CD4-positive, alpha-beta T cell treated with Interleukin-12 subunit alpha and Interleukin-12 subunit beta, for 1 hour (primary cell): ENCODE measurements at regions not wholly inside any gene's neighbourhood (a gene's known extent, or its start where the extent isn't known, plus 50 kb on each side); places are given as distances from the start of the nearest gene placed in this dataset.

Experiments
- DNase-seq: peaks from one replicate; pipeline ENCODE4 v3.0.0-alpha.2; 2020

- no peak for DNase-seq
Measured at GRCh38 chr4:187157380-187157958, 433.8 kb upstream of the FAT1 start.

DNA sequence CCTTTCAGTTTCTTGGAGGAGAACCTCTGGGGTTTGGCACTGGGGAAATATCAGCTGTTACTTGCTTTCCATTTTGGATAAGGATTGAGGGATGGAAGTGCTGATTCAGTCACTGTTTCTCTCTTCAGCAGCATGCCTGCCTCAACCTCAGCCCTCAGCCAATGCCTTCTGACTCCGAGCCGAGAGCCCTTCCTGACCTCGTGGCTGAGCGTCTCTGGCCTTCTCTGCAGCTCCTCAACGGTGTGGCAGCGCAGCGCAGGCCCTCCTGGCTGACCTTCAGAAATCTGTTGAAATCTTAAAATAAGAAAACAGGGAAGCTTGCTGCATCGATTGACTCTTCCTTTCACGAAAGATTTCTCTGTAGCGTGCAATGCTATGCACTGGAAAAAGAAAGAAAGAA lies 434.3 kb upstream of the FAT1 start:
- DNase-seq, result no peak

- DNase-seq, result no peak
Measured at GRCh38 chr4:187160486-187160885, 436.8 kb upstream of the FAT1 start.

- no peak for DNase-seq
Measured at GRCh38 chr4:187166886-187167512, 443.3 kb upstream of the FAT1 start.

DNA sequence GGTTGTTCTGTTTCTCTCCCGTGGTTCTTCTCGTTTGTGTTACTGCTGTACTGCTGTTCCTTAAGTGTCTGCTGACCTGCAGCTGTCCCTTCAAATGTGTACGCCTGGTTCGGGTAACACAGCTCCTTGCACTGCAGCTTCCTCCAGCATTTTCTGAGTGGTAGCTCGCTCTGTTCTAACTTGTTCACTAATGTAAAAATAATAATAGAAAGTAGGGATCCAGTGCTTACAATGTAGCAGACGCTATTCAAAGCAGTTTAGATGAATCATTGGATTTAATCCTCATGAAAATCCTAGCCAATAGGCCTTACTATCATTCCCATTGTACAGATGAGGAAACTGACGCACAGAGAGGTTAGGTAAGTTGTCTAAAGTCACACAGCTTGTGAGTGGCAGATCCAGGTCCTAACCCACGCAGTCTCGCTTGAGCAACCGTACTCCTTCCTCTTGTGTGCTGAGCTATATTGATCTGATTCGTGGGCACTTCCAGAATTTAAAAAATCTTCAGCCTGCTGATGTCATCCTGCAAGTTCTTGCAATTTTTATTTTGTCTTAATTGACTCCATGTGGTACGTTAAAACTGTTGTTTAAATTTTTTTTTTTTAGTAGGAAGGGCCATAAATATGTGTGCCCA lies 448.2 kb upstream of the FAT1 start:
- no peak for DNase-seq

- no peak for DNase-seq
Measured at GRCh38 chr4:187172340-187172761, 448.7 kb upstream of the FAT1 start.

DNA sequence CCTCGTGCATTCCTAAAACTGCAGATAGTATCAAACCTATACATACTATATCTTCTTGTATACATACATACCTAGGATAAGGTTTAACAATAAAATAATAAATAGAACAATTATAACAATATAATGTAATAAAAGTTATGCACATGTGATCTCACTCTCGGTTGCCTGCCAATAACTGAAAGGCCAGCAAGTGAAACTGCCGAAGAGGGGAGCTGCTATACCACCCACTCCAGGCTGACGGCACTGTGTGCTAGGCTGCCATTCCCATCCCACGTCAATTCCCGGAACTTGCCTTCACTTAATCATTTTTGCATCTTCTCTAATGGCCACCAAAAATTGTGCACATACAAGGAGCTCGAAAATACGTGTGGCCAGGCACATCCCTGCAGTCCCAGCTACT lies 451.1 kb upstream of the FAT1 start:
- no peak for DNase-seq

- no peak for DNase-seq
Measured at GRCh38 chr4:187175197-187175596, 451.5 kb upstream of the FAT1 start.

GRCh38 chr4:187176261-187176910 lies 452.7 kb upstream of the FAT1 start:
- no peak for DNase-seq

- no peak for DNase-seq
Measured at GRCh38 chr4:187178084-187178483, 454.4 kb upstream of the FAT1 start.

- no peak for DNase-seq
Measured at GRCh38 chr4:187178587-187178986, 454.9 kb upstream of the FAT1 start.

- no peak for DNase-seq
Measured at GRCh38 chr4:187179086-187180058, 455.7 kb upstream of the FAT1 start.

DNA sequence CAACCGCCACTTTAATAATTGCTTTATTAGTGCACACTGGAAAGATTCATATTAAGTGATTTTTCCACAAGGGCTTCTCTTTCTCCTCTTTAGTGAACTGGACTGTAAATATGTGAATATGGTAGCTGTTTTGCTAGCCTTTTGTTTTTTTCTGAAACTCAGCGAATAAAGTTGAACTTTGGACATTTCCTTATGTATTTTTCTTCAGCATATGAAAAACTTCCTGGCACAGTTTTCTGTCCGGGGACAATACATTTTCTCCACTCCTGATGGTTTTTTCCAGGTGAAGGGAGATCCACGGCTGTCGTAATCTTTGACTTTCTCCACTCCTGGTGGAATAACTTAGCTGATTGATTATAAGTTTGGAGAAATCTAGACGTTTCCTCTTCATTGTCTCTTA lies 457.4 kb upstream of the FAT1 start:
- DNase-seq, result no peak

- no peak for DNase-seq
Measured at GRCh38 chr4:187183346-187183745, 459.7 kb upstream of the FAT1 start.

GRCh38 chr4:187183826-187184225 lies 460.2 kb upstream of the FAT1 start:
- DNase-seq, result no peak

GRCh38 chr4:187184508-187184907 lies 460.9 kb upstream of the FAT1 start:
- no peak for DNase-seq

DNA sequence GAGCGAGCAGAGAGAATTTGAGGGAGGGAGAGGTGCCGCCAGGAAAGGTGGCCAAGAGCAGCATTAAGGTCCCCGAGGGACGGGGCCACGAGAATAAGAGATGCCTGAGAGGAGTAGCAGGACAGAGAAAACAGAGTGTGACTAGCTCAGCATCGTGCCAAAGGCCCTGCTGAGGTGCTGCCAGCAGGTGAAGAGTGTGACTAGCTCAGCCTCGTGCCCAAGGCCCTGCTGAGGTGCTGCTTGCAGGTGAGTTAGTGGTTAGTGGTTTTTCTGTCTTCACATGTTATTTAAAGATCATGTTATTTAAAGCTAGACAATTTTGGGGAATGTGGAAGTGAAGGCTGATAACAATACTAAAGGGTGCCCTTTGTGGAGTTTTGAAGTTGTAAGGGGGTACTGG lies 464.5 kb upstream of the FAT1 start:
- DNase-seq, result no peak

- no peak for DNase-seq
Measured at GRCh38 chr4:187188741-187189140, 465.1 kb upstream of the FAT1 start.

- no peak for DNase-seq
Measured at GRCh38 chr4:187190390-187190789, 466.7 kb upstream of the FAT1 start.

DNA sequence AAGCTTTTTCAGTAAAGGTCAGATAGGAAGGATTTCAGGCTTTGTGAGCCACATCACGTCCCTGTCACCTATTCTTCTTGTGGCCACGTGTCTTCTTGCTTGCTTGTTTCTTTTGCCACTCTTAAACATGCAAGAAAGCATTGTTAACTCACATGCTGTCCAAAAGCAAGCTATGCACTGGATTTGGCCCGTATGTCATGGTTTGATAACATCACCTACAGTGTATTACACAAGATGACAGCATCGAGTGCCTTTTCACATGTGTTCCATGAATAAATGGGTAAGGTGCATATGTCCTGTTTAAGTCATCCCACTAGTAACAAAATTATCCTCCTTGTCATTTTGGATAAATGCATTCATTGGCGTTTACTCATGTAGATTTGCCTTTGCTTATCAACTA lies 468.0 kb upstream of the FAT1 start:
- DNase-seq, result no peak

GRCh38 chr4:187192266-187192665 lies 468.6 kb upstream of the FAT1 start:
- DNase-seq, result no peak

GRCh38 chr4:187193141-187193540 lies 469.5 kb upstream of the FAT1 start:
- DNase-seq, result no peak

DNA sequence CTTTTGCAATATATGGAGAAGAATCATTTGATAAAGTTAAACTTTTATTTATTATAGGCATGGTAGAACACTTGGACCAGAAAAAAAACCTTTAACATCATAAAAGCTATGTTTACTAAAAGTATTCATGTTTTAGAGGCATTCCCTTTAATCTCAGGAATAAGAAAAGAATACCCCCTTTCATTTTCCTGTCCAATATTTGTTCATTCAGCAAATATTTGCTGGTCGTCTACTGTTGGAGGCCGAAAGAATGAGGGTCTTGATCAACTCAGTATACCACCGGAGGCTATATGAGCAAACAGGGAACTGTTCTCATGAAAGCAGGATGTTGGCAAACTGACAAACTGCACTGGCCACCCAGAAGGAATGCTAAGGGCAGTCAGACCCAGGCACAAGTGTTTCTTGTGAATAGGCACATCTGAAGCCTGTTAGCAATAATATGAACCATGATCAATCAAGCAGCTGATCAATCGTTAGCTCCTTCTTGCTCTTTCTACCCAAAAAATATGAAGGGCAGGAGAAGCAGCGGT lies 480.8 kb upstream of the FAT1 start:
- no peak for DNase-seq
